HEK293T (cell line): ENCODE measurements at regions not wholly inside any gene's neighbourhood (a gene's known extent, or its start where the extent isn't known, plus 50 kb on each side); places are given as distances from the start of the nearest gene placed in this dataset.

Source experiments
- CTCF ChIA-PET: fragments of 350-600 bp; formaldehyde crosslinking; extraction: SDS; loops from one replicate; lab custom pipeline; 2021; ENCODE audit warnings: antibody characterized with exemption, inconsistent platforms; lab: Yijun Ruan, JAX
- POLR2A ChIA-PET: fragments of 350-600 bp; formaldehyde crosslinking; extraction: SDS; loops from one replicate; lab custom pipeline; 2020; ENCODE audit warnings: antibody characterized with exemption, inconsistent platforms; lab: Yijun Ruan, JAX
- DNase-seq: peaks from one replicate; pipeline ENCODE4 v3.0.0; 2012; ENCODE audit warnings: mixed read lengths; ENCODE audit errors: extremely low spot score
- ARNT ChIP-seq: fragments of 450-650 bp; IDR thresholded peaks from 2 replicates; pipeline ENCODE4 v1.6.1; 2017; ENCODE audit warnings: mild to moderate bottlenecking
- BHLHE40 ChIP-seq: fragments of 450-650 bp; IDR thresholded peaks from 2 replicates; pipeline ENCODE4 v1.6.1; 2016; ENCODE audit warnings: mild to moderate bottlenecking, moderate library complexity, borderline replicate concordance
- CTBP1 ChIP-seq: fragments of 450-650 bp; IDR thresholded peaks from 2 replicates; pipeline ENCODE4 v1.6.1; 2016; ENCODE audit warnings: borderline replicate concordance
- ELF4 ChIP-seq: fragments of 450-650 bp; IDR thresholded peaks from 2 replicates; pipeline ENCODE4 v1.6.1; 2017; ENCODE audit warnings: antibody characterized with exemption
- FOXA1 ChIP-seq: fragments of 450-650 bp; IDR thresholded peaks from 2 replicates; pipeline ENCODE4 v1.6.1; 2016; ENCODE audit warnings: mild to moderate bottlenecking
- FOXK2 ChIP-seq: fragments of 450-650 bp; IDR thresholded peaks from 2 replicates; pipeline ENCODE4 v1.6.1; 2016; ENCODE audit warnings: mild to moderate bottlenecking
- FOXM1 ChIP-seq: fragments of 450-650 bp; IDR thresholded peaks from 2 replicates; pipeline ENCODE4 v1.6.1; 2017; ENCODE audit warnings: mild to moderate bottlenecking, borderline replicate concordance
- HDGF ChIP-seq: fragments of 450-650 bp; IDR thresholded peaks from 2 replicates; pipeline ENCODE4 v1.6.1; 2017; ENCODE audit warnings: antibody characterized with exemption, borderline replicate concordance
- L3MBTL2 ChIP-seq: fragments of 450-650 bp; conservative IDR thresholded peaks from 2 replicates; pipeline ENCODE4 v1.6.1; 2016; ENCODE audit warnings: mild to moderate bottlenecking
- LEF1 ChIP-seq: fragments of 450-650 bp; IDR thresholded peaks from 2 replicates; pipeline ENCODE4 v1.6.1; 2017; ENCODE audit warnings: mild to moderate bottlenecking, borderline replicate concordance
- NFRKB ChIP-seq: fragments of 450-650 bp; IDR thresholded peaks from 2 replicates; pipeline ENCODE4 v1.6.1; 2016; ENCODE audit warnings: mild to moderate bottlenecking, moderate library complexity
- PKNOX1 ChIP-seq: fragments of 450-650 bp; IDR thresholded peaks from 2 replicates; pipeline ENCODE4 v1.6.1; 2016
- SP1 ChIP-seq: fragments of 450-650 bp; IDR thresholded peaks from 2 replicates; pipeline ENCODE4 v1.6.1; 2017
- SUZ12 ChIP-seq: fragments of 450-650 bp; IDR thresholded peaks from 2 replicates; pipeline ENCODE4 v1.6.1; 2016; ENCODE audit warnings: mild to moderate bottlenecking
- TARDBP ChIP-seq: fragments of 450-650 bp; IDR thresholded peaks from 2 replicates; pipeline ENCODE4 v1.6.1; 2016
- ZNF384 ChIP-seq: fragments of 450-650 bp; IDR thresholded peaks from 2 replicates; pipeline ENCODE4 v1.6.1; 2016

- DNase-seq: no peak
- POLR2A ChIA-PET: no interaction called here
- TF ChIP-seq ARNT (no peak), HDGF (no peak), BHLHE40 (no peak), FOXK2 (no peak), L3MBTL2 (no peak), ZNF384 (no peak)
- CTCF ChIA-PET: no interaction called here
These were observed 344.1 kb upstream of the DMAC1 start for GRCh38 chr9:8143677-8144076.

- DNase-seq: no peak
- CTCF ChIA-PET: no interaction called here
- POLR2A ChIA-PET: no interaction called here
- TF ChIP-seq SP1 (no peak), ARNT (no peak), FOXA1 (no peak), L3MBTL2 (no peak), ZNF384 (no peak), CTBP1 (no peak)
These were observed 341.0 kb upstream of the DMAC1 start for GRCh38 chr9:8140557-8140956.

GRCh38 chr9:8139756-8140155 is 340.2 kb upstream of the DMAC1 start:
- no peak for DNase-seq
- ChIA-PET POLR2A (no interaction called here), CTCF (no interaction called here)
- TF ChIP-seq HDGF: no peak
- no peak for TF ChIP-seq FOXA1
- no peak for TF ChIP-seq SP1
- TF ChIP-seq PKNOX1: no peak
- no peak for TF ChIP-seq NFRKB
- TF ChIP-seq CTBP1: no peak
- TF ChIP-seq ELF4: no peak
- no peak for TF ChIP-seq ARNT

- DNase-seq: no peak
- no peak for TF ChIP-seq HDGF
- no peak for TF ChIP-seq SUZ12
- TF ChIP-seq PKNOX1: no peak
- no peak for TF ChIP-seq CTBP1
- TF ChIP-seq FOXK2: no peak
- TF ChIP-seq LEF1: no peak
- TF ChIP-seq FOXM1: no peak
- TF ChIP-seq SP1: no peak
- TF ChIP-seq ARNT: no peak
- TF ChIP-seq FOXA1: no peak
- no peak for TF ChIP-seq TARDBP
- no peak for TF ChIP-seq ZNF384
- CTCF ChIA-PET: no interaction called here
- POLR2A ChIA-PET: no interaction called here
These were observed 336.9 kb upstream of the DMAC1 start for GRCh38 chr9:8136477-8136876.

GRCh38 chr9:8134635-8135034 is 335.1 kb upstream of the DMAC1 start:
- TF ChIP-seq PKNOX1 (no peak), FOXK2 (no peak), BHLHE40 (no peak), FOXA1 (no peak), ARNT (no peak), ZNF384 (no peak), CTBP1 (no peak), LEF1 (no peak)
- ChIA-PET POLR2A (no interaction called here), CTCF (no interaction called here)
- no peak for DNase-seq

GRCh38 chr9:8133606-8134005 is 334.0 kb upstream of the DMAC1 start:
- no peak for DNase-seq
- ChIA-PET POLR2A (no interaction called here), CTCF (interaction anchor here (0.6 kb wide), 1 partner anchor 661 kb away, joined by 3 read pairs; no protein-coding TSS in a partner anchor)
- TF ChIP-seq NFRKB: no peak
- no peak for TF ChIP-seq FOXA1
- no peak for TF ChIP-seq ZNF384
- no peak for TF ChIP-seq L3MBTL2
- no peak for TF ChIP-seq HDGF
- TF ChIP-seq ELF4: no peak
- no peak for TF ChIP-seq SP1
- TF ChIP-seq PKNOX1: no peak
- TF ChIP-seq BHLHE40: no peak
- TF ChIP-seq ARNT: no peak
- no peak for TF ChIP-seq FOXM1
- TF ChIP-seq TARDBP: no peak
- TF ChIP-seq LEF1: no peak
- no peak for TF ChIP-seq SUZ12
- TF ChIP-seq CTBP1: no peak
- TF ChIP-seq FOXK2: no peak
